CD14-positive monocyte (primary cell): ENCODE measurements at regions not wholly inside any gene's neighbourhood (a gene's known extent, or its start where the extent isn't known, plus 50 kb on each side); places are given as distances from the start of the nearest gene placed in this dataset.

Experiments
- DNase-seq, 3 donors: peaks; one replicate each; pipeline ENCODE4 v3.0.0-alpha.2; 2011 to 2022
- H2AFZ ChIP-seq: 2 replicates; pipeline ENCODE4 v1.6.0; 2012; ENCODE audit warnings: mild to moderate bottlenecking, low read depth, low read length, inconsistent platforms; ENCODE audit not compliant: insufficient read depth, poor library complexity, severe bottlenecking
- H3K27ac ChIP-seq, 2 donors: 1 replicate in 1 of 2; 2 replicates in 1 of 2; pipeline ENCODE4 v1.5.1; 2012 to 2013; ENCODE audit warnings: low read length in 2 of 2, control low read depth in 1 of 2, inconsistent platforms in 1 of 2, low read depth in 1 of 2, mild to moderate bottlenecking in 1 of 2
- H3K27me3 ChIP-seq, 2 donors: one replicate each; pipeline versions ENCODE4 v1.6.0 to v1.6.1; 2011 to 2013; ENCODE audit warnings: low read length in 2 of 2; ENCODE audit not compliant: control insufficient read depth in 2 of 2, insufficient read depth in 2 of 2
- H3K36me3 ChIP-seq, 2 donors: replicated peaks in 1 of 2; 1 replicate in 1 of 2; 2 replicates in 1 of 2; pipeline versions ENCODE4 v1.5.1 to v1.6.1; 2012 to 2013; ENCODE audit warnings: low read length in 2 of 2, control low read depth in 1 of 2, inconsistent platforms in 1 of 2, mild to moderate bottlenecking in 1 of 2; ENCODE audit not compliant: insufficient read depth in 2 of 2, control insufficient read depth in 1 of 2
- H3K4me1 ChIP-seq, 2 donors: 1 replicate in 1 of 2; 2 replicates in 1 of 2; pipeline versions ENCODE4 v1.5.1 to v1.6.1; 2012 to 2013; ENCODE audit warnings: low read length in 2 of 2, control low read depth in 1 of 2, inconsistent platforms in 1 of 2, mild to moderate bottlenecking in 1 of 2, moderate library complexity in 1 of 2; ENCODE audit not compliant: insufficient read depth in 2 of 2, control insufficient read depth in 1 of 2
- H3K4me2 ChIP-seq: replicated peaks from 2 replicates; pipeline ENCODE3; 2012; ENCODE audit warnings: low read length, moderate library complexity, mild to moderate bottlenecking; ENCODE audit not compliant: poor library complexity, severe bottlenecking; ENCODE audit errors: extremely low read depth
- H3K4me3 ChIP-seq, 3 experiments: fragments of 200-600 bp in 1 of 3; sonication (generic) in 1 of 3; replicated peaks in 1 of 3; 1 replicate in 2 of 3; 2 replicates in 1 of 3; pipeline ENCODE4 v1.5.1; 2011 to 2013; ENCODE audit warnings: low read length in 3 of 3, mild to moderate bottlenecking in 3 of 3, control low read depth in 2 of 3, low read depth in 2 of 3, inconsistent platforms in 1 of 3, moderate library complexity in 1 of 3
- H3K79me2 ChIP-seq: 2 replicates; pipeline ENCODE4 v1.6.0; 2012; ENCODE audit warnings: mild to moderate bottlenecking, control low read depth, inconsistent platforms, low read length, moderate library complexity; ENCODE audit not compliant: insufficient read depth
- H3K9ac ChIP-seq: 2 replicates; pipeline ENCODE4 v1.6.0; 2017; ENCODE audit warnings: low read length, mild to moderate bottlenecking; ENCODE audit not compliant: insufficient read depth, poor library complexity, severe bottlenecking
- H3K9me3 ChIP-seq, 2 donors: replicated peaks in 1 of 2; 1 replicate in 1 of 2; 2 replicates in 1 of 2; pipeline versions ENCODE4 v1.5.1 to v1.6.1; 2012 to 2013; ENCODE audit warnings: low read length in 2 of 2, control low read depth in 1 of 2; ENCODE audit not compliant: control insufficient read depth in 1 of 2, insufficient read depth in 1 of 2
- H4K20me1 ChIP-seq: 2 replicates; pipeline ENCODE4 v1.6.0; 2012; ENCODE audit warnings: mild to moderate bottlenecking, low read length, control low read depth, moderate library complexity; ENCODE audit not compliant: insufficient read depth
- H3K27ac Mint-ChIP-seq, 7 donors: one replicate each; pipeline ENCODE4 v1.8.0; 2020; ENCODE audit warnings: mild to moderate bottlenecking in 7 of 7, mixed read lengths in 7 of 7, moderate library complexity in 6 of 7, inconsistent platforms in 2 of 7
- H3K27me3 Mint-ChIP-seq, 3 donors: one replicate each; pipeline ENCODE4 v1.8.0; 2021 to 2022; ENCODE audit warnings: low read depth in 3 of 3, mild to moderate bottlenecking in 3 of 3, mixed read lengths in 3 of 3, moderate library complexity in 3 of 3, inconsistent platforms in 1 of 3
- H3K36me3 Mint-ChIP-seq, 2 donors: one replicate each; pipeline ENCODE4 v1.8.0; 2020; ENCODE audit warnings: mixed read lengths in 2 of 2, inconsistent platforms in 1 of 2, mild to moderate bottlenecking in 1 of 2
- H3K4me1 Mint-ChIP-seq: one replicate; pipeline ENCODE4 v1.8.0; 2020; ENCODE audit warnings: mild to moderate bottlenecking, mixed read lengths
- H3K4me3 Mint-ChIP-seq, 2 donors: one replicate each; pipeline ENCODE4 v1.8.0; 2020; ENCODE audit warnings: mild to moderate bottlenecking in 2 of 2, mixed read lengths in 2 of 2, moderate library complexity in 1 of 2
- H3K9me3 Mint-ChIP-seq, 7 donors: one replicate each; pipeline ENCODE4 v1.8.0; 2020 to 2022; ENCODE audit warnings: mixed read lengths in 7 of 7, mild to moderate bottlenecking in 6 of 7, moderate library complexity in 6 of 7, inconsistent platforms in 2 of 7
- CTCF ChIP-seq: fragments of 200-600 bp; IDR thresholded peaks from one replicate; pipeline ENCODE4 v1.8.0; 2022; ENCODE audit warnings: antibody characterized with exemption, mild to moderate bottlenecking
- WGBS: methylation state at CpG from one replicate; pipeline ENCODE4 v1.1.5; 2013; ENCODE audit warnings: missing lambda C conversion rate; ENCODE audit not compliant: insufficient coverage; 5-methylcytosine and 5-hydroxymethylcytosine counted together
- intact Hi-C, 2 donors: fragments of 100-400 bp; cut with micrococcal nuclease; formaldehyde crosslinking; loops; one replicate each; pipeline versions ENCODE4 v1.15.0 to v1.15.1; 2023

- Mint-ChIP-seq H3K4me1 (peaks cover 10% of the 10 kb centered on the region), H3K36me3 (peaks cover 0 to 4% of the 10 kb centered on the region in 2 donors), H3K27me3 (peaks cover 86 to 98% (median 92%) of the 10 kb centered on the region in 3 donors), H3K27ac (no peak overlapping the region), H3K4me3 (peak overlapping the region in 1 of 2 donors; percentile 68), H3K9me3 (peaks cover 2 to 30% (median 11%) of the 10 kb centered on the region in 7 donors)
- WGBS = no CpG with 5 or more reads among the region's 2 CpGs
- H3K79me2 ChIP-seq = no peaks in the 10 kb centered on the region
- no peak for DNase-seq
- no peak overlapping the region for H3K4me2 ChIP-seq
- H3K4me3 ChIP-seq = no peak overlapping the region
- H4K20me1 ChIP-seq = no peaks in the 10 kb centered on the region
- TF ChIP-seq CTCF = no peak
- H3K9ac ChIP-seq = no peak overlapping the region
- no peaks in the 10 kb centered on the region for H3K4me1 ChIP-seq
- peaks cover 93 to 99% of the 10 kb centered on the region in 2 donors for H3K27me3 ChIP-seq
- peaks cover 7 to 44% of the 10 kb centered on the region in 2 donors for H3K9me3 ChIP-seq
- no peaks in the 10 kb centered on the region for H3K36me3 ChIP-seq
- no peak overlapping the region for H3K27ac ChIP-seq
- no peak overlapping the region for H2AFZ ChIP-seq
- intact Hi-C loops = no loop called here
These were observed 131.4 kb downstream of the TMEM174 start for GRCh38 chr5:73304381-73304780.

- peaks cover 7 to 48% of the 10 kb centered on the region in 2 donors for H3K9me3 ChIP-seq
- H3K4me1 ChIP-seq = no peaks in the 10 kb centered on the region
- H3K79me2 ChIP-seq = no peaks in the 10 kb centered on the region
- peaks cover 92 to 98% (median 97%) of the 10 kb centered on the region in 3 donors for H3K27me3 Mint-ChIP-seq
- no peaks in the 10 kb centered on the region for H3K36me3 ChIP-seq
- no peak overlapping the region for H2AFZ ChIP-seq
- no peak for DNase-seq
- H3K27ac ChIP-seq = no peak overlapping the region
- no peak overlapping the region for H3K27ac Mint-ChIP-seq
- no peaks in the 10 kb centered on the region for H4K20me1 ChIP-seq
- H3K9me3 Mint-ChIP-seq = peaks cover 2 to 32% (median 11%) of the 10 kb centered on the region in 7 donors
- H3K27me3 ChIP-seq = peaks cover 94 to 99% of the 10 kb centered on the region in 2 donors
- H3K4me2 ChIP-seq = peak overlapping the region; percentile 14
- H3K4me3 Mint-ChIP-seq = peak overlapping the region in 1 of 2 donors; percentile 82
- no peak for TF ChIP-seq CTCF
- intact Hi-C loops = no loop called here
- H3K9ac ChIP-seq = no peak overlapping the region
- peaks cover 15% of the 10 kb centered on the region for H3K4me1 Mint-ChIP-seq
- H3K36me3 Mint-ChIP-seq = peaks cover 0 to 5% of the 10 kb centered on the region in 2 donors
- H3K4me3 ChIP-seq = no peak overlapping the region
- WGBS = 10% methylated on average over 56 of the region's 77 CpGs
These were observed 130.4 kb downstream of the TMEM174 start for GRCh38 chr5:73303148-73304079.
